Neural cell (in vitro differentiated cells): ENCODE measurements at regions not wholly inside any gene's neighbourhood (a gene's known extent, or its start where the extent isn't known, plus 50 kb on each side); places are given as distances from the start of the nearest gene placed in this dataset.

ENCODE experiments used
- H2AFZ ChIP-seq: fragments of 200-600, 300-800 bp; sonication (generic), shearing (Covaris generic); 2 replicates; pipeline ENCODE4 v1.6.0; 2014; ENCODE audit warnings: low read depth, mild to moderate bottlenecking, antibody characterized with exemption, low read length, moderate library complexity
- H3F3A ChIP-seq: fragments of 200-600 bp; shearing (Covaris generic); 2 replicates; pipeline ENCODE4 v1.6.1; 2016; ENCODE audit warnings: mild to moderate bottlenecking, moderate library complexity, mixed read lengths, antibody characterized with exemption, low read length; ENCODE audit not compliant: insufficient read depth, poor library complexity, severe bottlenecking
- H3K27ac ChIP-seq: fragments of 200-600, 300-800 bp; sonication (generic), shearing (Covaris generic); 2 replicates; pipeline ENCODE4 v1.5.1; 2014; ENCODE audit warnings: mild to moderate bottlenecking, low read length, moderate library complexity
- H3K27me3 ChIP-seq: fragments of 300-800, 200-600 bp; sonication (generic), shearing (Covaris generic); 2 replicates; pipeline ENCODE4 v1.6.0; 2014; ENCODE audit warnings: mild to moderate bottlenecking, low read depth, low read length, moderate library complexity; ENCODE audit not compliant: insufficient read depth
- H3K36me3 ChIP-seq: fragments of 300-800, 200-600 bp; sonication (generic), shearing (Covaris generic); 2 replicates; pipeline ENCODE4 v1.5.1; 2014; ENCODE audit warnings: mild to moderate bottlenecking, antibody characterized with exemption, low read length, moderate library complexity; ENCODE audit not compliant: insufficient read depth
- H3K4me2 ChIP-seq: fragments of 300-800, 200-600 bp; sonication (generic), shearing (Covaris generic); 2 replicates; pipeline ENCODE4 v1.6.0; 2014; ENCODE audit warnings: mild to moderate bottlenecking, low read length
- H3K4me3 ChIP-seq: fragments of 300-800, 200-600 bp; sonication (generic), shearing (Covaris generic); 2 replicates; pipeline ENCODE4 v1.5.1; 2014; ENCODE audit warnings: mild to moderate bottlenecking, low read length, moderate library complexity
- H3K79me2 ChIP-seq: fragments of 200-600 bp; shearing (Covaris generic); replicated peaks from 2 replicates; pipeline ENCODE4 v1.6.0; 2014; ENCODE audit warnings: mild to moderate bottlenecking, low read length, moderate library complexity; ENCODE audit not compliant: insufficient read depth
- H3K9ac ChIP-seq: fragments of 300-800, 200-600 bp; sonication (generic), shearing (Covaris generic); 2 replicates; pipeline ENCODE4 v1.6.1; 2016; ENCODE audit warnings: mild to moderate bottlenecking, low read length, mixed read lengths
- H3K9me2 ChIP-seq: fragments of 200-600 bp; shearing (Covaris generic); 2 replicates; pipeline ENCODE4 v1.6.1; 2016; ENCODE audit warnings: mild to moderate bottlenecking, low read length, mixed read lengths; ENCODE audit not compliant: insufficient read depth
- H3K9me3 ChIP-seq: fragments of 200-600, 300-800 bp; sonication (generic), shearing (Covaris generic); 2 replicates; pipeline ENCODE4 v1.6.1; 2016; ENCODE audit warnings: mild to moderate bottlenecking, mixed run types, low read length, moderate library complexity, mixed read lengths
- H4K20me1 ChIP-seq: fragments of 200-600 bp; shearing (Covaris generic); 2 replicates; pipeline ENCODE4 v1.6.1; 2016; ENCODE audit warnings: mild to moderate bottlenecking, mixed run types; ENCODE audit not compliant: insufficient read depth
- CTCF ChIP-seq: fragments of 450-650 bp; IDR thresholded peaks from 2 replicates; pipeline ENCODE4 v1.5.1; 2014; ENCODE audit warnings: antibody characterized with exemption, mild to moderate bottlenecking, moderate library complexity; ENCODE audit not compliant: poor library complexity, severe bottlenecking
- EP300 ChIP-seq: fragments of 450-650 bp; conservative IDR thresholded peaks from 2 replicates; pipeline ENCODE4 v1.6.1; 2014; ENCODE audit warnings: antibody characterized with exemption, mild to moderate bottlenecking, moderate library complexity; ENCODE audit not compliant: poor library complexity, severe bottlenecking
- EZH2 ChIP-seq: fragments of 200-600, 300-800 bp; shearing (Covaris generic), sonication (generic); IDR thresholded peaks from 2 replicates; pipeline ENCODE4 v1.6.1; 2014; ENCODE audit warnings: antibody characterized with exemption, low read length, borderline replicate concordance, mild to moderate bottlenecking; ENCODE audit not compliant: insufficient read depth, poor library complexity, severe bottlenecking
- MXI1 ChIP-seq: fragments of 450-650 bp; conservative IDR thresholded peaks from 2 replicates; pipeline ENCODE4 v1.6.1; 2014; ENCODE audit warnings: antibody characterized with exemption, mild to moderate bottlenecking; ENCODE audit not compliant: poor library complexity, severe bottlenecking
- POLR2AphosphoS5 ChIP-seq: IDR thresholded peaks from 2 replicates; pipeline ENCODE4 v1.6.1; 2012
- RAD21 ChIP-seq: fragments of 450-650 bp; conservative IDR thresholded peaks from 2 replicates; pipeline ENCODE4 v1.6.1; 2014; ENCODE audit warnings: antibody characterized with exemption, mild to moderate bottlenecking, moderate library complexity
- REST ChIP-seq: IDR thresholded peaks from 2 replicates; pipeline ENCODE4 v1.6.1; 2012; ENCODE audit warnings: borderline replicate concordance
- SMC3 ChIP-seq: fragments of 450-650 bp; conservative IDR thresholded peaks from 2 replicates; pipeline ENCODE4 v1.6.1; 2014; ENCODE audit warnings: antibody characterized with exemption, mild to moderate bottlenecking, moderate library complexity; ENCODE audit not compliant: poor library complexity
- TAF1 ChIP-seq: IDR thresholded peaks from 2 replicates; pipeline ENCODE4 v1.6.1; 2012; ENCODE audit warnings: low read depth

- Histone ChIP-seq H3K9me2 (no peaks in the 10 kb centered on the region), H2AFZ (no peak overlapping the region), H4K20me1 (no peaks in the 10 kb centered on the region), H3F3A (no peaks in the 10 kb centered on the region), H3K36me3 (no peaks in the 10 kb centered on the region), H3K4me3 (no peak overlapping the region), H3K4me2 (no peak overlapping the region), H3K9me3 (no peaks in the 10 kb centered on the region), H3K27me3 (no peaks in the 10 kb centered on the region), H3K27ac (no peak overlapping the region), H3K79me2 (no peaks in the 10 kb centered on the region), H3K9ac (no peak overlapping the region)
- TF ChIP-seq TAF1 (no peak), SMC3 (no peak), REST (no peak), CTCF (no peak), EP300 (no peak), MXI1 (no peak), POLR2AphosphoS5 (no peak), RAD21 (no peak), EZH2 (no peak)
These were observed 96.3 kb upstream of the SLC25A33 start for GRCh38 chr1:9442986-9443385.

- peak overlapping the region; percentile 32 for H3K9ac ChIP-seq
- H3K9me3 ChIP-seq = no peaks in the 10 kb centered on the region
- TF ChIP-seq SMC3 (no peak), CTCF (no peak), TAF1 (no peak), POLR2AphosphoS5 (no peak), EP300 (no peak), MXI1 (no peak), RAD21 (no peak), EZH2 (no peak), REST (no peak)
- H3K36me3 ChIP-seq = no peaks in the 10 kb centered on the region
- H3K27ac ChIP-seq = peak overlapping the region; percentile 73
- no peaks in the 10 kb centered on the region for H3F3A ChIP-seq
- H3K79me2 ChIP-seq = no peaks in the 10 kb centered on the region
- no peak overlapping the region for H3K4me2 ChIP-seq
- H4K20me1 ChIP-seq = no peaks in the 10 kb centered on the region
- H3K4me3 ChIP-seq = no peak overlapping the region
- H3K27me3 ChIP-seq = no peaks in the 10 kb centered on the region
- no peak overlapping the region for H2AFZ ChIP-seq
- no peaks in the 10 kb centered on the region for H3K9me2 ChIP-seq
These were observed 95.3 kb upstream of the SLC25A33 start for GRCh38 chr1:9443913-9444445.
